ENCODE measurements at regions not wholly inside any gene's neighbourhood (a gene's known extent, or its start where the extent isn't known, plus 50 kb on each side); places are given as distances from the start of the nearest gene placed in this dataset.

DNA sequence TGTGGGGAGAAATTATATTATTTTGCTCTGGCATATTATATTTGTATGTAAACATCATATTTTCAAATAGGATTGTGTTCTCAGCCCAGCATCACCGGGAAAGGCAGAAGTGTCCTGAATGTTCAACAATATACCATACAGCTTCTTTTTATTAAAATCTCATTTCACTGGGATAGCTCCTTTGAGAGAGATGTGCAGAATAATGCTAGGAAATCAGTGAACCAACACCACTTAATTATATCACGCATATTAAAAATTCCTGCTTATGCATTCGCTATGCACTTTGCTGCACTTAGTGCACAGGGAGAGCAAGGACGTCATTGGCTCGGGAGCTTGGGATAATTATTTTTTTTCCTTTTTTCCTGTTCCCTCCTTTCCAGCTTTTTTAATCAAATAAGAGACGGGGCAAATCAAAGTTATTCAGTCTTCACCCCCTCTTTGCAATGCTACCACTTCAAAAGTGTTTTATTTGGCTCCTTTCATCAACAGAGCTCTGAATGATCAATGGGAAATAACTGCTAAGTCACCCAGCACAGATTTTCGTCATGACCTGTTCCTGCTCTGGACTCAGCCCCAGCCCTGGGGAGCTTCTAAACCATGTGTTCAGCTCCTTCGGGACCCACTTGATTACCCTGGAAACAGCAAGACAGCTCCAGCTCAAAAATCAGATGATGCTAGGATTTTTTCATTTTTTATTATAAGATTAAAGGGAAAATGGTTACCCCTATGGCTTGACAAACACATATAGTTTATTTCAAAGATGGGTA, 165.5 kb upstream of the DUSP10 start:
- no peaks in the 10 kb centered on the region for H3K4me1 ChIP-seq (ENCODE audit: insufficient read depth, insufficient read length)
- H3K4me3 ChIP-seq (ENCODE audit: insufficient read length, low read depth) = no peak overlapping the region
- H3K9me3 ChIP-seq (ENCODE audit: insufficient read depth, low read length) = no peaks in the 10 kb centered on the region
- H3K36me3 ChIP-seq (ENCODE audit: insufficient read depth, insufficient read length, low read length) = no peaks in the 10 kb centered on the region
- no peaks in the 10 kb centered on the region for H3K27me3 ChIP-seq (ENCODE audit: insufficient read depth, insufficient read length)
- TF ChIP-seq YY1 (IDR thresholded peaks at IDR 0.05; ENCODE audit: insufficient read depth, insufficient read length) = no peak
- no peak for TF ChIP-seq SUZ12 (IDR thresholded peaks at IDR 0.05; ENCODE audit: extremely low read depth, insufficient read depth, insufficient read length)
- no peak for TF ChIP-seq ZNF274 (IDR thresholded peaks at IDR 0.05; ENCODE audit: low read depth, low read length)
- H3K9ac ChIP-seq (ENCODE audit: insufficient read length, low read depth) = no peak overlapping the region
- no peak for DNase-seq (ENCODE audit: low read depth, low spot score)

DNA sequence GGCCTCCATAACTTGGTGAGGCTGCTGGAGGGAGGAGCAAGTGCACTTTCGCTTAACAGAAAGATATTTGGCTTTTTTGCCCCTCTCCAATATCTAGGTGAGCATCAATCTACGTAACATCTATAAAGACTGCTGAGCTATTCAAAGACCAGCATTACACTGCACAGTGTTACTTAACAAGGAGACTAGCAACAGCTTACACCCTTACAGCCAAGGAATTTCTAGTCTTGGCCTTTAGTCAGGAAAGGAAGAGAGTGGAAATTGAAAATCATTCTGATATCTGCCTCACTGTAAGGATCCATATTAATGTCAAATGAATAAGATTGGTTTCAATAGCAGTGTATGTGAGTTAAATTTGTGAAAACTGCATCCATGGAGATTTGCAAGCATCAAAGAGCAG, 163.9 kb upstream of the DUSP10 start:
- Histone ChIP-seq H3K4me3 (ENCODE audit: insufficient read length, low read depth) (no peak overlapping the region), H3K9ac (ENCODE audit: insufficient read length, low read depth) (no peak overlapping the region), H3K9me3 (ENCODE audit: insufficient read depth, low read length) (no peaks in the 10 kb centered on the region), H3K27me3 (ENCODE audit: insufficient read depth, insufficient read length) (no peaks in the 10 kb centered on the region), H3K4me1 (ENCODE audit: insufficient read depth, insufficient read length) (no peaks in the 10 kb centered on the region), H3K36me3 (ENCODE audit: insufficient read depth, insufficient read length, low read length) (no peaks in the 10 kb centered on the region)
- TF ChIP-seq SUZ12 (IDR thresholded peaks at IDR 0.05; ENCODE audit: extremely low read depth, insufficient read depth, insufficient read length) (no peak), ZNF274 (IDR thresholded peaks at IDR 0.05; ENCODE audit: low read depth, low read length) (no peak), YY1 (IDR thresholded peaks at IDR 0.05; ENCODE audit: insufficient read depth, insufficient read length) (no peak)
- no peak for DNase-seq (ENCODE audit: low read depth, low spot score)

DNA sequence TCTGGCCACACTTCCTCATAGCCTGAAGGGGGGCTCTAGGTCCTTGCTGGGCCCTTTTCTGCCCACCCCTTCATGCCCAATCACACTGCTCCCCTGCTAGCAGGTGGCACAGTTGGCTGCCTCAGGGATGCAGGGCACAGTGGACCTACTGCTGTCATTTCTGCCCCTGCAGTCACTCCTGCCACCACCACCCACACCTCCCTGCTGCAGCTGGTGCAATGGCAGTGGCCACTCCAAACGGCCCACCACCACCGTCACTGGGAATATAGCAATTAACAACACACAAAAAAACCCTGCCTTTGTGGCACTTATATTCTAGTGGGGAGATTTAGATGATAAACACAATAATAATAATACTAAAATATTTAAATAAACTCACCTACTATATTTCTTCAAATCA, 162.4 kb upstream of the DUSP10 start:
- Histone ChIP-seq H3K9me3 (ENCODE audit: insufficient read depth, low read length) (no peaks in the 10 kb centered on the region), H3K36me3 (ENCODE audit: insufficient read depth, insufficient read length, low read length) (no peaks in the 10 kb centered on the region), H3K9ac (ENCODE audit: insufficient read length, low read depth) (no peak overlapping the region), H3K4me1 (ENCODE audit: insufficient read depth, insufficient read length) (no peaks in the 10 kb centered on the region), H3K4me3 (ENCODE audit: insufficient read length, low read depth) (no peak overlapping the region), H3K27me3 (ENCODE audit: insufficient read depth, insufficient read length) (no peaks in the 10 kb centered on the region)
- DNase-seq (ENCODE audit: low read depth, low spot score) = no peak
- TF ChIP-seq SUZ12 (IDR thresholded peaks at IDR 0.05; ENCODE audit: extremely low read depth, insufficient read depth, insufficient read length) = no peak
- no peak for TF ChIP-seq ZNF274 (IDR thresholded peaks at IDR 0.05; ENCODE audit: low read depth, low read length)

DNA sequence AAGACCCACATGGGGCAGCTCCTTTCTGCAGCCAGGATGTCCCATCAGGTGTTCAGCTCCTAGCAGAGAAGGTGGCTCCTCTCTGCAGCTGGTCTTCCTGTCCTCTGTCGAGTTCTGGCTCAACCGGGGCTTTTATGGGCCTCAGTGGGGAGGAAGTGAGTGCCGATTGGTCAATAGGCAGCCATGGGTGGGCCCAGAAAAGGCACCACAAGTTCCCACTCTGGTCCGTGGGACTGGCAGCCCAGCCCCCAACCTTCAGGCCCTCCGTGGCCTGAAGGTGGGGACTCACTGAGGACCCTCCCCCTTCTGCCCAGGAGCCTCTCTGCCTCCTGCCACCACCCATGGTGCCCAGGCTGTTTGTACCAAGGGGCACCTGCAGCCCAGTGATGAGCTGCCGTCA, 161.7 kb upstream of the DUSP10 start:
- Histone ChIP-seq H3K4me1 (ENCODE audit: insufficient read depth, insufficient read length) (no peaks in the 10 kb centered on the region), H3K9me3 (ENCODE audit: insufficient read depth, low read length) (no peaks in the 10 kb centered on the region), H3K27me3 (ENCODE audit: insufficient read depth, insufficient read length) (no peaks in the 10 kb centered on the region), H3K36me3 (ENCODE audit: insufficient read depth, insufficient read length, low read length) (no peaks in the 10 kb centered on the region), H3K9ac (ENCODE audit: insufficient read length, low read depth) (no peak overlapping the region), H3K4me3 (ENCODE audit: insufficient read length, low read depth) (no peak overlapping the region)
- no peak for TF ChIP-seq ZNF274 (IDR thresholded peaks at IDR 0.05; ENCODE audit: low read depth, low read length)
- TF ChIP-seq SUZ12 (IDR thresholded peaks at IDR 0.05; ENCODE audit: extremely low read depth, insufficient read depth, insufficient read length) = no peak
- no peak for TF ChIP-seq YY1 (IDR thresholded peaks at IDR 0.05; ENCODE audit: insufficient read depth, insufficient read length)
- no peak for DNase-seq (ENCODE audit: low read depth, low spot score)

DNA sequence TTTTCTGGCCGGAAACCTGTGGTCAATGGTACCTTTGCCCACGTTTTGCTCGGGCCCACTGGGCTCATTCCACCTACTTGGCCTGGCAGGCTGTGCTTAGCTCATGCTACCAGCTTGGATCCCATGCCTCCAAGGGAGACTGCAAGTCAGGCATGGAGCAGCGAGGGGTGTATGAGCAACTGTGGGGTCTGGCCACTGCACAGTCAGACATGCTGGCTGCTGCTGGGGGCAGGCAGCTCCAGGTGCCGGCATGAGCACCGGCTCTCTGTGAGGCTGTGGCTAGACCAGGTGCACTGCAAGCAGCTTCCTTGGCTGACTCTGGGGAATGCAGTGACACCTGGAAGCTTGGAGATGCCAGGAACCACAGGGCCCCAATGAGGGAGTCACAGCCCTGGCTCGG, 161.1 kb upstream of the DUSP10 start:
- no peaks in the 10 kb centered on the region for H3K36me3 ChIP-seq (ENCODE audit: insufficient read depth, insufficient read length, low read length)
- H3K9ac ChIP-seq (ENCODE audit: insufficient read length, low read depth) = no peak overlapping the region
- TF ChIP-seq ZNF274 (IDR thresholded peaks at IDR 0.05; ENCODE audit: low read depth, low read length) = no peak
- no peak for TF ChIP-seq SUZ12 (IDR thresholded peaks at IDR 0.05; ENCODE audit: extremely low read depth, insufficient read depth, insufficient read length)
- no peak for TF ChIP-seq YY1 (IDR thresholded peaks at IDR 0.05; ENCODE audit: insufficient read depth, insufficient read length)
- no peak overlapping the region for H3K4me3 ChIP-seq (ENCODE audit: insufficient read length, low read depth)
- H3K4me1 ChIP-seq (ENCODE audit: insufficient read depth, insufficient read length) = no peaks in the 10 kb centered on the region
- H3K9me3 ChIP-seq (ENCODE audit: insufficient read depth, low read length) = no peaks in the 10 kb centered on the region
- no peaks in the 10 kb centered on the region for H3K27me3 ChIP-seq (ENCODE audit: insufficient read depth, insufficient read length)
- DNase-seq (ENCODE audit: low read depth, low spot score) = no peak

DNA sequence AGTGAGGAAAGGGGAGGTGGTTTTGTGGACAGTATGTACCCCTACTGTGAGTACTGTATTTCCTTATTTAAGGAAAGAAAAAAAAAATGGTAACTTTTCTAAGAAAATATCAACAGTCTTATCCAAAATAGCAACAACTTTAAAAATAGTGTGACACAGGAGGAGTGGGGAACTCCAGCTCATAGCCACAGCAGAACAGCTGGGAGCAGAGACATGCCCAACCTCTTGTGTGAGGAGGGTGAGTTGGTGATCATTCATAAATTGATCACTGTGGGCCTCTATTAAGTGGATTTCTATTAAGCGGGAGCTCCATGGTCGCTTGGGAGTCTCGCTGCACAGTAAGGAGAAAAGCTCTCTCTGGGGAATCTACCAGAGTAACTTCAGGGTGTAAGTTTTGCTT, 158.8 kb upstream of the DUSP10 start:
- Histone ChIP-seq H3K4me3 (ENCODE audit: insufficient read length, low read depth) (no peak overlapping the region), H3K9ac (ENCODE audit: insufficient read length, low read depth) (no peak overlapping the region), H3K9me3 (ENCODE audit: insufficient read depth, low read length) (no peaks in the 10 kb centered on the region), H3K36me3 (ENCODE audit: insufficient read depth, insufficient read length, low read length) (no peaks in the 10 kb centered on the region), H3K4me1 (ENCODE audit: insufficient read depth, insufficient read length) (no peaks in the 10 kb centered on the region), H3K27me3 (ENCODE audit: insufficient read depth, insufficient read length) (no peaks in the 10 kb centered on the region)
- DNase-seq (ENCODE audit: low read depth, low spot score) = no peak
- TF ChIP-seq SUZ12 (IDR thresholded peaks at IDR 0.05; ENCODE audit: extremely low read depth, insufficient read depth, insufficient read length) (no peak), YY1 (IDR thresholded peaks at IDR 0.05; ENCODE audit: insufficient read depth, insufficient read length) (no peak)

DNA sequence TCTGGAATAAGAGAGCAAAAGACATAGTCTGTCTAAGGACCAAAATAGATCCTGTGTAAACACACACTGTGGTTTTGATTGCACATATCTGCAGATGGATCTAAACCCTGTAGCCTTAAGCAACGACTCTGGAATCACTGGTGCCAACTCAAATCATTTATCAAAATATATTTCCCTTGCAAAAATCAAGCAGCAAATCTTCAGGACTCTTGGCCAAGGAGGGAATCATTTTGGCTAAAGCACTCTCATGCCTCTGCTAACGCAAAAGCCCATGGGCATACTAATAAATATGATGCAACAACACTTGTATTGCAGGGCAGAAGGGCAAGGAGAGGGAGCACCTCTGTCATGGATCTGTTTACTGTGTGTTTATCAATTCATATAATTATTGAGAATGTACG, 155.4 kb upstream of the DUSP10 start:
- H3K27me3 ChIP-seq (ENCODE audit: insufficient read depth, insufficient read length) = no peaks in the 10 kb centered on the region
- DNase-seq (ENCODE audit: low read depth, low spot score) = no peak
- TF ChIP-seq YY1 (IDR thresholded peaks at IDR 0.05; ENCODE audit: insufficient read depth, insufficient read length) (no peak), SUZ12 (IDR thresholded peaks at IDR 0.05; ENCODE audit: extremely low read depth, insufficient read depth, insufficient read length) (no peak), ZNF274 (IDR thresholded peaks at IDR 0.05; ENCODE audit: low read depth, low read length) (no peak)
- no peaks in the 10 kb centered on the region for H3K4me1 ChIP-seq (ENCODE audit: insufficient read depth, insufficient read length)
- no peaks in the 10 kb centered on the region for H3K36me3 ChIP-seq (ENCODE audit: insufficient read depth, insufficient read length, low read length)
- H3K9ac ChIP-seq (ENCODE audit: insufficient read length, low read depth) = no peak overlapping the region
- no peak overlapping the region for H3K4me3 ChIP-seq (ENCODE audit: insufficient read length, low read depth)
- no peaks in the 10 kb centered on the region for H3K9me3 ChIP-seq (ENCODE audit: insufficient read depth, low read length)

Measured in NT2/D1 (cell line).